HCT116 (cell line): ENCODE measurements at regions not wholly inside any gene's neighbourhood (a gene's known extent, or its start where the extent isn't known, plus 50 kb on each side); places are given as distances from the start of the nearest gene placed in this dataset.

Experiments used
- CTCF ChIP-seq, 3 experiments: fragments of 200-600 bp in 1 of 3; sonication (generic) in 1 of 3; IDR thresholded peaks in 2 of 3; conservative IDR thresholded peaks in 1 of 3; 2 replicates each; pipeline ENCODE4 v1.5.1; 2012 to 2017; ENCODE audit warnings: low read depth in 2 of 3, low read length in 2 of 3, antibody characterized with exemption in 1 of 3, borderline replicate concordance in 1 of 3, control low read depth in 1 of 3, mild to moderate bottlenecking in 1 of 3, mixed read lengths in 1 of 3, mixed run types in 1 of 3, moderate library complexity in 1 of 3; ENCODE audit not compliant: insufficient read depth in 1 of 3
- EZH2 ChIP-seq: fragments of 200-600 bp; sonication (generic); IDR thresholded peaks from 2 replicates; pipeline ENCODE4 v1.6.1; 2017; ENCODE audit warnings: antibody characterized with exemption, mixed run types
- MAX ChIP-seq: IDR thresholded peaks from 2 replicates; pipeline ENCODE4 v1.6.1; 2012
- POLR2A ChIP-seq: IDR thresholded peaks from 2 replicates; pipeline ENCODE4 v1.7.0; 2011; ENCODE audit warnings: borderline replicate concordance; ENCODE audit not compliant: insufficient read depth, insufficient read length; ENCODE audit errors: extremely low read depth
- REST ChIP-seq: IDR thresholded peaks from 2 replicates; pipeline ENCODE4 v1.6.1; 2012; ENCODE audit warnings: low read depth
- ZFX ChIP-seq: fragments of 450-650 bp; IDR thresholded peaks from 2 replicates; pipeline ENCODE4 v1.6.1; 2017

- TF ChIP-seq CTCF (IDR thresholded peaks at IDR 0.05 in 2 of 3, conservative IDR thresholded peaks at IDR 0.05 in 1 of 3; ENCODE audit: borderline replicate concordance in 1 of 3, insufficient read depth in 1 of 3, low read depth in 2 of 3, low read length in 2 of 3) = no peak
- TF ChIP-seq ZFX = no peak
- TF ChIP-seq EZH2 = no peak
- TF ChIP-seq MAX = no peak
- TF ChIP-seq POLR2A = no peak
- no peak for TF ChIP-seq REST
These were observed 161.7 kb downstream of the INSIG2 start for GRCh38 chr2:118250001-118250400.
